MCF 10A (cell line): ENCODE measurements at regions not wholly inside any gene's neighbourhood (a gene's known extent, or its start where the extent isn't known, plus 50 kb on each side); places are given as distances from the start of the nearest gene placed in this dataset.

ENCODE experiments used
- BruUV-seq: library from RNA; stranded (reverse); fragments of 400-500 nt; replicated peaks from 2 replicates; lab custom pipeline; 2021; lab: Mats Ljungman, UMichigan
- CTCF ChIA-PET: fragments of 300-600 bp; sonication (Branson Sonifier 250); formaldehyde crosslinking; extraction: SDS; loops from one replicate; lab custom pipeline; 2021; ENCODE audit warnings: antibody characterized with exemption, inconsistent platforms; lab: Yijun Ruan, JAX
- POLR2A ChIA-PET: fragments of 300-600, 350-650 bp; sonication (Branson Sonifier 250); formaldehyde crosslinking; extraction: SDS; loops from one replicate; lab custom pipeline; 2020; ENCODE audit warnings: antibody characterized with exemption, inconsistent platforms; lab: Yijun Ruan, JAX
- DNase-seq: peaks from one replicate; pipeline ENCODE4 v3.0.0-alpha.2; 2018; ENCODE audit not compliant: unreplicated experiment
- H3K27ac Mint-ChIP-seq: one replicate; pipeline ENCODE4 v1.8.0; 2022; ENCODE audit warnings: mild to moderate bottlenecking, low read depth, mixed read lengths; ENCODE audit not compliant: unreplicated experiment
- H3K27me3 Mint-ChIP-seq: one replicate; pipeline ENCODE4 v1.8.0; 2022; ENCODE audit warnings: mixed read lengths; ENCODE audit not compliant: insufficient read depth, unreplicated experiment
- H3K36me3 Mint-ChIP-seq: one replicate; pipeline ENCODE4 v1.8.0; 2022; ENCODE audit warnings: mild to moderate bottlenecking, moderate library complexity, mixed read lengths; ENCODE audit not compliant: insufficient read depth, unreplicated experiment
- H3K4me1 Mint-ChIP-seq: one replicate; pipeline ENCODE4 v1.8.0; 2022; ENCODE audit warnings: mixed read lengths; ENCODE audit not compliant: insufficient read depth, unreplicated experiment
- H3K4me3 Mint-ChIP-seq: one replicate; pipeline ENCODE4 v1.8.0; 2022; ENCODE audit warnings: mild to moderate bottlenecking, moderate library complexity, mixed read lengths; ENCODE audit not compliant: unreplicated experiment
- H3K9me3 Mint-ChIP-seq: one replicate; pipeline ENCODE4 v1.8.0; 2022; ENCODE audit warnings: mixed read lengths; ENCODE audit not compliant: unreplicated experiment
- intact Hi-C: fragments of 100-400 bp; cut with micrococcal nuclease; formaldehyde crosslinking; loops from 2 replicates; pipeline ENCODE4 v1.14.1; 2022
- TF ChIP-seq, protein P1 (sequence below): fragments of 200-600 bp; IDR thresholded peaks from one replicate; pipeline ENCODE4 v1.8.0; 2022; ENCODE audit warnings: antibody characterized with exemption, mild to moderate bottlenecking; ENCODE audit not compliant: unreplicated experiment

- TF ChIP-seq, protein P1, sequence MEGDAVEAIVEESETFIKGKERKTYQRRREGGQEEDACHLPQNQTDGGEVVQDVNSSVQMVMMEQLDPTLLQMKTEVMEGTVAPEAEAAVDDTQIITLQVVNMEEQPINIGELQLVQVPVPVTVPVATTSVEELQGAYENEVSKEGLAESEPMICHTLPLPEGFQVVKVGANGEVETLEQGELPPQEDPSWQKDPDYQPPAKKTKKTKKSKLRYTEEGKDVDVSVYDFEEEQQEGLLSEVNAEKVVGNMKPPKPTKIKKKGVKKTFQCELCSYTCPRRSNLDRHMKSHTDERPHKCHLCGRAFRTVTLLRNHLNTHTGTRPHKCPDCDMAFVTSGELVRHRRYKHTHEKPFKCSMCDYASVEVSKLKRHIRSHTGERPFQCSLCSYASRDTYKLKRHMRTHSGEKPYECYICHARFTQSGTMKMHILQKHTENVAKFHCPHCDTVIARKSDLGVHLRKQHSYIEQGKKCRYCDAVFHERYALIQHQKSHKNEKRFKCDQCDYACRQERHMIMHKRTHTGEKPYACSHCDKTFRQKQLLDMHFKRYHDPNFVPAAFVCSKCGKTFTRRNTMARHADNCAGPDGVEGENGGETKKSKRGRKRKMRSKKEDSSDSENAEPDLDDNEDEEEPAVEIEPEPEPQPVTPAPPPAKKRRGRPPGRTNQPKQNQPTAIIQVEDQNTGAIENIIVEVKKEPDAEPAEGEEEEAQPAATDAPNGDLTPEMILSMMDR: no peak
- no TSS peak for BruUV-seq
- H3K36me3 Mint-ChIP-seq: no peaks in the 10 kb centered on the region
- H3K27ac Mint-ChIP-seq: no peak overlapping the region
- CTCF ChIA-PET: no interaction called here
- POLR2A ChIA-PET: no interaction called here
- intact Hi-C loops: no loop called here
- H3K4me3 Mint-ChIP-seq: no peak overlapping the region
- H3K4me1 Mint-ChIP-seq: peaks cover 24% of the 10 kb centered on the region
- peaks cover 13% of the 10 kb centered on the region for H3K27me3 Mint-ChIP-seq
- H3K9me3 Mint-ChIP-seq: no peaks in the 10 kb centered on the region
- DNase-seq: no peak
Measured at GRCh38 chr22:47279337-47279736, 516.9 kb downstream of the TBC1D22A start.

GRCh38 chr22:47278655-47279054 is 516.2 kb downstream of the TBC1D22A start:
- POLR2A ChIA-PET: no interaction called here
- intact Hi-C loops: no loop called here
- TF ChIP-seq, protein P1: no peak
- no TSS peak for BruUV-seq
- DNase-seq: no peak
- Mint-ChIP-seq H3K36me3 (no peaks in the 10 kb centered on the region), H3K4me3 (no peak overlapping the region), H3K27ac (no peak overlapping the region), H3K27me3 (peaks cover 13% of the 10 kb centered on the region), H3K4me1 (peaks cover 24% of the 10 kb centered on the region), H3K9me3 (no peaks in the 10 kb centered on the region)
- CTCF ChIA-PET: no interaction called here

DNA sequence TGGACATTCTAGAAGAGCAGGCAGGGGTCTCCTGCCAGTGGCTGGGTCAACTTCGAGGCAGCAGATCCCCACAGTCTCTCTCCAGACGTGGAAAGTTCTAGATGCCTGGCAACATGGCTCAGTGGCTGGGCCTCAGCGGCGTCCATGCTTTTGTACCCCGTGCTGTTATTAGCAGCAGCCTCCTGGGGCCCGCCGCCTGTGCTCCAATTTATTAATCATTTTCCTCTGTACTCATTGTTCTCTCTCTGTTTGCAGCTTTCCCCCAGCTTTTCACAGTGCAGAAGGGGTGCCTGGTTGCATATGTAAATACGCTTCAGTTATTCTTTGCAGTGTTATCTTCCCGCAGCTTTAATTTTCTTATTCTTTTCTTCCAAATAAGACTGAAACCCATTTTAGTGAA is 515.1 kb downstream of the TBC1D22A start:
- POLR2A ChIA-PET: interaction anchor here (0.6 kb wide), 1 partner anchor 1348 kb away, joined by 3 read pairs; no protein-coding TSS in a partner anchor
- TF ChIP-seq, protein P1: no peak
- BruUV-seq: no TSS peak
- no peak for DNase-seq
- CTCF ChIA-PET: no interaction called here
- Mint-ChIP-seq H3K9me3 (no peaks in the 10 kb centered on the region), H3K27me3 (peaks cover 13% of the 10 kb centered on the region), H3K4me3 (no peak overlapping the region), H3K36me3 (no peaks in the 10 kb centered on the region), H3K27ac (no peak overlapping the region), H3K4me1 (peaks cover 24% of the 10 kb centered on the region)
- intact Hi-C loops: no loop called here

DNA sequence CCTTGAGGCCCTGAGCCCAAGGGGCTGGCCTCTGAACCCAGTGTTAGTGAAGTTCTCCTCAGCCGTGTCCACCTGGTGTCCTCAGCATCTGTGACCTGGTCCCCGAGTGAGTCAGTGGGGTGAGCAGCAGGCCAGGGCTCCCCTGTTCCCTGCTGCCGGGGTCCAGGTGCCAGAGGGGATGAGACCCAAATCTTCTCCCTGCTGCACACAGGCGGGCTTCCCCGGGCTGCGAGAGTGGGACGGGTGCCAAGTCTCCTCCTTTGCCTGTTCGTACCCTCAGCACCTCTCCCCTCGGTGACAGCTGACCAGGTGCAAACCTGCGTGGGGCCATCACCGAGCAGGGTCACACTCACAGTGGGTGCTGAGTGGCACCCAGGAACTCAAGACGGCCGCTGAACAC is 514.5 kb downstream of the TBC1D22A start:
- Mint-ChIP-seq H3K27me3 (peaks cover 13% of the 10 kb centered on the region), H3K27ac (no peak overlapping the region), H3K4me1 (peaks cover 24% of the 10 kb centered on the region), H3K36me3 (no peaks in the 10 kb centered on the region), H3K4me3 (no peak overlapping the region), H3K9me3 (no peaks in the 10 kb centered on the region)
- TF ChIP-seq, protein P1: no peak
- BruUV-seq: no TSS peak
- CTCF ChIA-PET: no interaction called here
- no peak for DNase-seq
- intact Hi-C loops: no loop called here
- POLR2A ChIA-PET: interaction anchor here (0.6 kb wide), 1 partner anchor 1347 kb away, joined by 3 read pairs; no protein-coding TSS in a partner anchor
